Loucy (cell line): ENCODE measurements at regions not wholly inside any gene's neighbourhood (a gene's known extent, or its start where the extent isn't known, plus 50 kb on each side); places are given as distances from the start of the nearest gene placed in this dataset.

Experiments used
- H2AFZ ChIP-seq: fragments of 200-600 bp; sonication (generic); 2 replicates; pipeline ENCODE4 v1.6.0; 2016; ENCODE audit warnings: antibody characterized with exemption, mild to moderate bottlenecking, low read length, moderate library complexity
- H3F3A ChIP-seq: fragments of 200-600 bp; 2 replicates; pipeline ENCODE4 v1.6.0; 2016; ENCODE audit warnings: antibody characterized with exemption, low read depth, mild to moderate bottlenecking
- H3K27me3 ChIP-seq: fragments of 200-600 bp; sonication (generic); 2 replicates; pipeline ENCODE4 v1.6.1; 2014; ENCODE audit warnings: low read length, mild to moderate bottlenecking; ENCODE audit not compliant: insufficient read depth, poor library complexity, severe bottlenecking
- H3K36me3 ChIP-seq: fragments of 200-600 bp; sonication (generic); 2 replicates; pipeline ENCODE4 v1.6.1; 2016; ENCODE audit warnings: low read length; ENCODE audit not compliant: insufficient read depth
- H3K4me1 ChIP-seq: fragments of 200-600 bp; sonication (generic); 2 replicates; pipeline ENCODE4 v1.5.1; 2014; ENCODE audit warnings: low read length, mild to moderate bottlenecking; ENCODE audit not compliant: insufficient read depth, poor library complexity, severe bottlenecking
- H3K4me2 ChIP-seq: fragments of 200-600 bp; sonication (generic); 2 replicates; pipeline ENCODE4 v1.6.0; 2014; ENCODE audit warnings: antibody characterized with exemption, low read length, low read depth, mild to moderate bottlenecking; ENCODE audit not compliant: poor library complexity, severe bottlenecking
- H3K4me3 ChIP-seq: fragments of 200-600 bp; sonication (generic); 2 replicates; pipeline ENCODE4 v1.5.1; 2014; ENCODE audit warnings: low read length, mild to moderate bottlenecking, mixed read lengths; ENCODE audit not compliant: poor library complexity, severe bottlenecking
- H3K79me2 ChIP-seq: fragments of 200-600 bp; sonication (generic); 2 replicates; pipeline ENCODE4 v1.6.1; 2014; ENCODE audit warnings: low read length; ENCODE audit not compliant: insufficient read depth
- H3K9ac ChIP-seq: fragments of 200-600 bp; sonication (generic); 2 replicates; pipeline ENCODE4 v1.6.0; 2014; ENCODE audit warnings: mild to moderate bottlenecking, low read depth, low read length, moderate library complexity; ENCODE audit not compliant: poor library complexity, severe bottlenecking
- H3K9me2 ChIP-seq: fragments of 200-600 bp; sonication (generic); replicated peaks from 2 replicates; pipeline ENCODE4 v1.6.1; 2016; ENCODE audit warnings: low read depth, low read length, mixed read lengths
- H3K9me3 ChIP-seq: fragments of 200-600 bp; sonication (generic); 2 replicates; pipeline ENCODE4 v1.6.1; 2014; ENCODE audit warnings: mild to moderate bottlenecking, antibody characterized with exemption, low read length, low read depth; ENCODE audit not compliant: insufficient read depth
- H4K20me1 ChIP-seq: fragments of 200-600 bp; sonication (generic); 2 replicates; pipeline ENCODE4 v1.6.0; 2014; ENCODE audit warnings: antibody characterized with exemption, low read length, mild to moderate bottlenecking; ENCODE audit not compliant: insufficient read depth, poor library complexity, severe bottlenecking
- EZH2phosphoT487 ChIP-seq: fragments of 200-600 bp; IDR thresholded peaks from 2 replicates; pipeline ENCODE4 v1.6.1; 2018; ENCODE audit warnings: antibody characterized with exemption, mild to moderate bottlenecking, moderate library complexity, borderline replicate concordance
- TF ChIP-seq, protein P1 (sequence below): fragments of 200-600 bp; sonication (generic); conservative IDR thresholded peaks from 2 replicates; pipeline ENCODE4 v1.5.1; 2014; ENCODE audit warnings: mild to moderate bottlenecking, antibody characterized with exemption, low read length

DNA sequence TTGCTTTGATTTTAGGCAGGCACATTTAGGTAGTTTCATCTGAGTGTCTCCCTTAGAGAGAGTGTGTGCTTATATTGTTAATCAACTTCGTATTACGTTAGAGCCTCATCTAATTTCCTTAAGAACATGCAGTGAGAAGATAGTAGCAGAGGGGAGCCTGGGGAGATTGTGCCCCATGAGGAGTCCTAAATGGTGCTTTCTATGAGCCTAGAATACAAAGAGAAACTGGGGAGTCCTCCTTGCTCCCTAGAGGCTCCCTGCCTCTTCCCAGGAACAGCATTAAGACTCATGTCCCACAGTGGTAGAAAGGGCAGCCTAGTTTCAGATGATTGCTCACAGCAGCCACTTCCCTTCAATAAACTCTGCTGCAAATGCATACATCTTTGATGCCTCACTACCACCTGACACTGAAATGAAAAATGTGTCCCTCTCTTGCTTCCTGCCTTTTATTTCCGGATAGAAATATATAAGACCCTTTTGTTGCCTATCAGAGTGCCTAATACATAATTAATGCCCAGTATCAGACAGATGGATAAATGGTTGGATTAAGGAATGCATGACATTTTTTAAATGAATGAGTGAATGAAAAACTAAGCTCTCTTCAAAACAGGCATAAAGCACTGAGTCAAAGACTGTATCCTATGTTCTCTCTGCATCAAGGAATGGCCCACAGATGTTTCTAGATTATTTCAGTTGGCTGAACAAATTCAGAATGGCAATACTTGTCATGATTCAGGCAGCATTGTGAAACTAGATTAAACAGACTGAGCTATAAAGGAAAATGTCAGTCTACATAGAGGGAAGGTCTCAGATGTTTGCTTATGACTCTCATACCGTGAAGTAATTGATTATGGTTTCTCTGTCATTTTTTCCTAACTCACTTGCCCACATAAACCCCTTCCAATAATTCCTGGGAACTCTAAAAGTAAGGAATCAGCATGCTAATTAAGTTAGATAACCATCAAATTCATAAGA is 362.1 kb downstream of the LRRC3B start:
- no peaks in the 10 kb centered on the region for H3K4me1 ChIP-seq
- no peaks in the 10 kb centered on the region for H3K9me2 ChIP-seq
- no peak overlapping the region for H3K9ac ChIP-seq
- no peaks in the 10 kb centered on the region for H3K36me3 ChIP-seq
- H3K9me3 ChIP-seq, result no peaks in the 10 kb centered on the region
- H3K4me2 ChIP-seq, result no peak overlapping the region
- no peak overlapping the region for H2AFZ ChIP-seq
- no peaks in the 10 kb centered on the region for H4K20me1 ChIP-seq
- TF ChIP-seq, protein P1, sequence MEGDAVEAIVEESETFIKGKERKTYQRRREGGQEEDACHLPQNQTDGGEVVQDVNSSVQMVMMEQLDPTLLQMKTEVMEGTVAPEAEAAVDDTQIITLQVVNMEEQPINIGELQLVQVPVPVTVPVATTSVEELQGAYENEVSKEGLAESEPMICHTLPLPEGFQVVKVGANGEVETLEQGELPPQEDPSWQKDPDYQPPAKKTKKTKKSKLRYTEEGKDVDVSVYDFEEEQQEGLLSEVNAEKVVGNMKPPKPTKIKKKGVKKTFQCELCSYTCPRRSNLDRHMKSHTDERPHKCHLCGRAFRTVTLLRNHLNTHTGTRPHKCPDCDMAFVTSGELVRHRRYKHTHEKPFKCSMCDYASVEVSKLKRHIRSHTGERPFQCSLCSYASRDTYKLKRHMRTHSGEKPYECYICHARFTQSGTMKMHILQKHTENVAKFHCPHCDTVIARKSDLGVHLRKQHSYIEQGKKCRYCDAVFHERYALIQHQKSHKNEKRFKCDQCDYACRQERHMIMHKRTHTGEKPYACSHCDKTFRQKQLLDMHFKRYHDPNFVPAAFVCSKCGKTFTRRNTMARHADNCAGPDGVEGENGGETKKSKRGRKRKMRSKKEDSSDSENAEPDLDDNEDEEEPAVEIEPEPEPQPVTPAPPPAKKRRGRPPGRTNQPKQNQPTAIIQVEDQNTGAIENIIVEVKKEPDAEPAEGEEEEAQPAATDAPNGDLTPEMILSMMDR, result no peak
- TF ChIP-seq EZH2phosphoT487, result no peak
- H3K4me3 ChIP-seq, result no peak overlapping the region
- H3F3A ChIP-seq, result no peaks in the 10 kb centered on the region
- no peaks in the 10 kb centered on the region for H3K27me3 ChIP-seq
- H3K79me2 ChIP-seq, result no peaks in the 10 kb centered on the region

DNA sequence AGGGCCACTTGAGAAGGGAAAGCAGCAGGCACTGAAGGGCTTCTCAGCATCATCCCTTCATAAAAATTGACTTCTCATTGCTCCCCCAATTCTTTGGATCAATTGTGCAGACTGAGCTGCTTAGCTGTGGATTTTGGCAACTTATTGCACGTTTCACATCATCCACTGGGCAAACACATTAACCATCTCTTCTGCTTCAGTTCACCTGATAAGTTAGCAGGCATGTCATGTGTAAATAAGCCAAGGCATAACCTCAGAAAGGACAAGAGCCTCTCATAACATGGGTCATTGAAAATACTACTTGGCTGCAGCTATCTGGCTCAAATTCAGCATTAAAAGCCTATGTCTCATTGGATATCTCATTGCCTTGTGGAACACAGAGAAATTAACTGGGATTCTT is 366.5 kb downstream of the LRRC3B start:
- Histone ChIP-seq H3K4me3 (no peak overlapping the region), H3K27me3 (no peaks in the 10 kb centered on the region), H3K4me2 (no peak overlapping the region), H3F3A (no peaks in the 10 kb centered on the region), H4K20me1 (no peaks in the 10 kb centered on the region), H2AFZ (no peak overlapping the region), H3K79me2 (no peaks in the 10 kb centered on the region), H3K9ac (no peak overlapping the region), H3K4me1 (no peaks in the 10 kb centered on the region), H3K36me3 (no peaks in the 10 kb centered on the region), H3K9me3 (no peaks in the 10 kb centered on the region), H3K9me2 (no peaks in the 10 kb centered on the region)
- TF ChIP-seq, protein P1, result no peak
- no peak for TF ChIP-seq EZH2phosphoT487

DNA sequence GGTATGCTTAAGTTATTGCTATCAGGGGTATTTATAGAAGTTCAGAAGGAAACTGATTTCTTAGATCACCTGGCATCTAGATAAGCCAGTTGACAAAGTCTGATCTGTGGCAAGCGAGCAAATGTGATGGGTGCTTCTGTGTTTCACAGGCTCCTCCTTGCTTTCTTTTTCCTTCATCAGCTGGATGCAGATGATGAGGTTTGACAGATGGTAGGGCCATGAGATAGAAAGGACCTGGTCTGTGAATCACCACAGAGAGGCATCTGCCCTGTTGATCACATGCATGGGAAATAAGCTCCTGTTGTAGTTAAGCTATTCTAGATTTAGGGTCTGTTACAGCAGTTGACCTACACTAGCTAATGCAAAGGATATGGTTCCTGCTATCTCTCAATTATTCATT is 372.0 kb downstream of the NEK10 start:
- no peaks in the 10 kb centered on the region for H4K20me1 ChIP-seq
- H3K36me3 ChIP-seq, result no peaks in the 10 kb centered on the region
- no peak overlapping the region for H3K9ac ChIP-seq
- no peaks in the 10 kb centered on the region for H3K4me1 ChIP-seq
- no peak overlapping the region for H3K4me3 ChIP-seq
- H3K9me3 ChIP-seq, result no peaks in the 10 kb centered on the region; the same call in 1 of the 2 replicates
- H3K9me2 ChIP-seq, result no peaks in the 10 kb centered on the region
- no peak for TF ChIP-seq EZH2phosphoT487
- TF ChIP-seq, protein P1, result no peak
- no peaks in the 10 kb centered on the region for H3K27me3 ChIP-seq
- no peak overlapping the region for H3K4me2 ChIP-seq
- no peaks in the 10 kb centered on the region for H3F3A ChIP-seq
- H2AFZ ChIP-seq, result no peak overlapping the region
- no peaks in the 10 kb centered on the region for H3K79me2 ChIP-seq
